ENCODE measurements at regions not wholly inside any gene's neighbourhood (a gene's known extent, or its start where the extent isn't known, plus 50 kb on each side); places are given as distances from the start of the nearest gene placed in this dataset.

GRCh38 chr2:163319006-163319405 lies 416.8 kb downstream of the FIGN start:
- no peak overlapping the region for H3K27ac ChIP-seq
- no peak overlapping the region for H3K4me3 ChIP-seq (ENCODE audit: low read depth in 1 of 2, low read length in 1 of 2)
- H3K9me3 ChIP-seq, result no peaks in the 10 kb centered on the region
- H3K4me1 ChIP-seq (ENCODE audit: control insufficient read depth in 1 of 2, insufficient read depth in 1 of 2, low read depth in 1 of 2, low read length in 1 of 2), result no peaks in the 10 kb centered on the region
- TF ChIP-seq, protein P1, sequence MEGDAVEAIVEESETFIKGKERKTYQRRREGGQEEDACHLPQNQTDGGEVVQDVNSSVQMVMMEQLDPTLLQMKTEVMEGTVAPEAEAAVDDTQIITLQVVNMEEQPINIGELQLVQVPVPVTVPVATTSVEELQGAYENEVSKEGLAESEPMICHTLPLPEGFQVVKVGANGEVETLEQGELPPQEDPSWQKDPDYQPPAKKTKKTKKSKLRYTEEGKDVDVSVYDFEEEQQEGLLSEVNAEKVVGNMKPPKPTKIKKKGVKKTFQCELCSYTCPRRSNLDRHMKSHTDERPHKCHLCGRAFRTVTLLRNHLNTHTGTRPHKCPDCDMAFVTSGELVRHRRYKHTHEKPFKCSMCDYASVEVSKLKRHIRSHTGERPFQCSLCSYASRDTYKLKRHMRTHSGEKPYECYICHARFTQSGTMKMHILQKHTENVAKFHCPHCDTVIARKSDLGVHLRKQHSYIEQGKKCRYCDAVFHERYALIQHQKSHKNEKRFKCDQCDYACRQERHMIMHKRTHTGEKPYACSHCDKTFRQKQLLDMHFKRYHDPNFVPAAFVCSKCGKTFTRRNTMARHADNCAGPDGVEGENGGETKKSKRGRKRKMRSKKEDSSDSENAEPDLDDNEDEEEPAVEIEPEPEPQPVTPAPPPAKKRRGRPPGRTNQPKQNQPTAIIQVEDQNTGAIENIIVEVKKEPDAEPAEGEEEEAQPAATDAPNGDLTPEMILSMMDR (IDR thresholded peaks at IDR 0.05), result no peak
- no peaks in the 10 kb centered on the region for H3K36me3 ChIP-seq
- no peaks in the 10 kb centered on the region for H3K27me3 ChIP-seq

GRCh38 chr2:163314712-163315111 lies 421.1 kb downstream of the FIGN start:
- H3K9me3 ChIP-seq, result no peaks in the 10 kb centered on the region
- H3K27ac ChIP-seq, result no peak overlapping the region
- TF ChIP-seq, protein P1 (IDR thresholded peaks at IDR 0.05), result no peak
- no peaks in the 10 kb centered on the region for H3K4me1 ChIP-seq (ENCODE audit: control insufficient read depth in 1 of 2, insufficient read depth in 1 of 2, low read depth in 1 of 2, low read length in 1 of 2)
- H3K4me3 ChIP-seq (ENCODE audit: low read depth in 1 of 2, low read length in 1 of 2), result no peak overlapping the region
- no peaks in the 10 kb centered on the region for H3K36me3 ChIP-seq
- no peaks in the 10 kb centered on the region for H3K27me3 ChIP-seq

DNA sequence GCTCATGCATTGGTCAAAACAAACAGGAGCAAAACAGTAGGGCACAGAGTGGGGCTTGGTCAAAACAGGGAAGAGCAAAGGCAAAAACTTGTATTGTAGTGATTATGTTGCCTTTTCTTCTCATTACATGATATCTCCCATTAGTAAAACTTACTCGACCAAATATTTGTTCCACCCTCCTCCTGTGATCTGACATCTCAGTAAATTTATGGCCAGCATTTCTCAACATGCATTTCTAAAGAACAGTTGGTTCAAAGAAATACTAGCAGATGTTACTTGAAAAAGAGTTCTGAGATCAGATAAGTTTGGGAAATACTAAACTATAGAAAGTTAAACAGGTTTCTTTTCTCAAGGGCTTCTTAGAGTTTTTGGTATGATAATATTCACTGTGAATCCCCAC lies 423.1 kb downstream of the FIGN start:
- H3K36me3 ChIP-seq, result no peaks in the 10 kb centered on the region
- no peak overlapping the region for H3K4me3 ChIP-seq (ENCODE audit: low read depth in 1 of 2, low read length in 1 of 2)
- no peaks in the 10 kb centered on the region for H3K9me3 ChIP-seq
- H3K27ac ChIP-seq, result no peak overlapping the region
- H3K27me3 ChIP-seq, result no peaks in the 10 kb centered on the region
- TF ChIP-seq, protein P1 (IDR thresholded peaks at IDR 0.05), result no peak
- H3K4me1 ChIP-seq (ENCODE audit: control insufficient read depth in 1 of 2, insufficient read depth in 1 of 2, low read depth in 1 of 2, low read length in 1 of 2), result no peaks in the 10 kb centered on the region

DNA sequence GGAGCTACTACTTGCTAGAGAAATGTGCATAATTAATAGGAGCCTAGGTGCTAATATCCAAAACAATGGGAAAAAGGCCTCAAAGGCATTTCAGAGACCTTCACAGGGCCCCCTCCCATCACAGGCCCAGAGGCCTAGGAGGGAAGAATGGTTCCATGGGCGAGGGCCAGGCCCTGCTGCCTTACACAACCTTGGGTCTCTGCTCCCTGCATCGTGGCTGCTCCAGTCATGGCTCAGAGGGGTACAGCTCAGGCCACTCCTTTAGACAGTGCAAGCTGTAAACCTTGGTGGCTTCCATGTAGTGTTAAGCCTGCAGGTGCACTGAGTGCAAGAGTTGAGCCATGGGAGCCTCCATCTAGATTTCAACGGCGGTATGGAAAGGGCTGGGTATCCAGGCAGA lies 429.2 kb downstream of the FIGN start:
- H3K27me3 ChIP-seq, result no peaks in the 10 kb centered on the region
- H3K36me3 ChIP-seq, result no peaks in the 10 kb centered on the region
- no peaks in the 10 kb centered on the region for H3K9me3 ChIP-seq
- TF ChIP-seq, protein P1 (IDR thresholded peaks at IDR 0.05), result no peak
- no peaks in the 10 kb centered on the region for H3K4me1 ChIP-seq (ENCODE audit: control insufficient read depth in 1 of 2, insufficient read depth in 1 of 2, low read depth in 1 of 2, low read length in 1 of 2)
- H3K4me3 ChIP-seq (ENCODE audit: low read depth in 1 of 2, low read length in 1 of 2), result no peak overlapping the region
- no peak overlapping the region for H3K27ac ChIP-seq

- Histone ChIP-seq H3K9me3 (no peaks in the 10 kb centered on the region), H3K4me3 (ENCODE audit: low read depth in 1 of 2, low read length in 1 of 2) (no peak overlapping the region), H3K27ac (no peak overlapping the region), H3K27me3 (no peaks in the 10 kb centered on the region), H3K4me1 (ENCODE audit: control insufficient read depth in 1 of 2, insufficient read depth in 1 of 2, low read depth in 1 of 2, low read length in 1 of 2) (no peaks in the 10 kb centered on the region), H3K36me3 (no peaks in the 10 kb centered on the region)
- TF ChIP-seq, protein P1 (IDR thresholded peaks at IDR 0.05), result no peak
Observed at GRCh38 chr2:163302141-163302540, 433.7 kb downstream of the FIGN start.

DNA sequence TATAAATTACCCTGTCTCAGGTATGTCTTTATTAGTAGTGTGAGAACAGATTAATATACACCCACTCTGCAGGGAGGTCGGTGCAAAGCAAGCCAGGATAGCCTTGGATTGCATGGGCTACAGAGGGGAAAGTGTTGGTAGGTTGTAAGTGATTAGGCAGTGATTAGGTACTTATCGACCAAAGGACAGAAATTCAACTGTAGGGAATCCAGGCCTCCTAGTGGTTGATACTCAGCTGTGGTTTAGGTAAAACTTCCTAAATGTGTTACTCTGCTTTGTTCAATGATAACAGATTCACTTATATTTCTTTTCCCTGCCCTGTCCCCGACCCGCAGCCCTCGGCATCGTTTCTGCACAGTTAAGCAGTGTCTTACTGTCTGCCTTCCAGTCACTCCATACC lies 444.0 kb downstream of the FIGN start:
- Histone ChIP-seq H3K4me1 (ENCODE audit: control insufficient read depth in 1 of 2, insufficient read depth in 1 of 2, low read depth in 1 of 2, low read length in 1 of 2) (no peaks in the 10 kb centered on the region), H3K9me3 (no peaks in the 10 kb centered on the region), H3K27ac (no peak overlapping the region), H3K4me3 (ENCODE audit: low read depth in 1 of 2, low read length in 1 of 2) (no peak overlapping the region), H3K36me3 (no peaks in the 10 kb centered on the region), H3K27me3 (no peaks in the 10 kb centered on the region)
- TF ChIP-seq, protein P1 (IDR thresholded peaks at IDR 0.05), result no peak

All from neutrophil (primary cell).